Smooth muscle cell (in vitro differentiated cells): ENCODE measurements at regions not wholly inside any gene's neighbourhood (a gene's known extent, or its start where the extent isn't known, plus 50 kb on each side); places are given as distances from the start of the nearest gene placed in this dataset.

ENCODE experiments used
- DNase-seq: peaks from one replicate; lab custom pipeline; 2025; ENCODE audit not compliant: unreplicated experiment; lab: John Stamatoyannopoulos, UW
- H2AFZ ChIP-seq: fragments of 200-600 bp; sonication (generic); 2 replicates; pipeline ENCODE4 v1.6.0; 2016; ENCODE audit warnings: antibody characterized with exemption, low read depth, mild to moderate bottlenecking
- H3F3A ChIP-seq: fragments of 200-600 bp; sonication (generic); 2 replicates; pipeline ENCODE4 v1.6.0; 2017; ENCODE audit warnings: antibody characterized with exemption, low read depth
- H3K27ac ChIP-seq: fragments of 200-600 bp; sonication (generic); 2 replicates; pipeline ENCODE4 v1.5.1; 2016; ENCODE audit warnings: low read depth, mild to moderate bottlenecking
- H3K27me3 ChIP-seq: fragments of 200-600 bp; sonication (generic); 2 replicates; pipeline ENCODE4 v1.6.1; 2016; ENCODE audit warnings: low read depth, mild to moderate bottlenecking
- H3K36me3 ChIP-seq: fragments of 200-600 bp; sonication (generic); 2 replicates; pipeline ENCODE4 v1.5.1; 2016; ENCODE audit warnings: low read depth
- H3K4me1 ChIP-seq: fragments of 200-600 bp; sonication (generic); 2 replicates; pipeline ENCODE4 v1.5.1; 2016; ENCODE audit warnings: low read depth
- H3K4me2 ChIP-seq: fragments of 200-600 bp; sonication (generic); 2 replicates; pipeline ENCODE4 v1.6.0; 2016; ENCODE audit warnings: mild to moderate bottlenecking
- H3K4me3 ChIP-seq: fragments of 200-600 bp; sonication (generic); 2 replicates; pipeline ENCODE4 v1.5.1; 2016; ENCODE audit warnings: mild to moderate bottlenecking
- H3K79me2 ChIP-seq: fragments of 200-600 bp; sonication (generic); 2 replicates; pipeline ENCODE4 v1.6.0; 2016; ENCODE audit warnings: low read depth, mild to moderate bottlenecking
- H3K9ac ChIP-seq: fragments of 200-600 bp; sonication (generic); 2 replicates; pipeline ENCODE4 v1.6.0; 2016; ENCODE audit warnings: low read depth
- H3K9me3 ChIP-seq: fragments of 200-600 bp; sonication (generic); replicated peaks from 2 replicates; pipeline ENCODE4 v1.5.1; 2016; ENCODE audit warnings: low read depth
- H4K20me1 ChIP-seq: fragments of 200-600 bp; sonication (generic); 2 replicates; pipeline ENCODE4 v1.6.0; 2016; ENCODE audit warnings: low read depth
- WGBS: methylation state at CpG from one replicate; pipeline ENCODE4 v1.1.7; 2016; ENCODE audit warnings: low lambda C conversion rate; 5-methylcytosine and 5-hydroxymethylcytosine counted together
- TF ChIP-seq, protein P1 (sequence below): fragments of 200-600 bp; sonication (generic); IDR thresholded peaks from 2 replicates; pipeline ENCODE4 v1.5.1; 2017; ENCODE audit warnings: borderline replicate concordance, mild to moderate bottlenecking, antibody characterized with exemption; ENCODE audit not compliant: insufficient read depth, poor library complexity, severe bottlenecking

DNA sequence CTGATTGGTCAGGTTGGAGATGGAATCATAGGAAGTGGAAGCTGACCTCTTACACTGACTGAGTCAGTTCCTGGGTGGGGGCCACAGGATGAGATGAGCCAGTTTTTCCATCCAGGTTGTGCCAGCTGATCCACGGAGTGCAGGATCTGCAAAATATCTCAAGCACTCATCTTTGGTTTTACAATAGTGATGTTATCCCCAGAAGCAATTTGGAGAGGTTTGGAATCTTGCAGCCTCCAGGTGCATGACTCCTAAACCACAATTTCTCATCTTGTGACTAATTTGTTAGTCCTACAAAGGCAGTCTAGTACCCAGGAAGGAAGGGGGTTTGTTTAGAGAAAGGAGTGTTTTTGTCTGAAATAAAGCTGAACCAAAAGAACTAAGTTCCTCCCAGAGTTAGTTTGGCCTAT is 212.8 kb downstream of the SLITRK6 start:
- TF ChIP-seq, protein P1, sequence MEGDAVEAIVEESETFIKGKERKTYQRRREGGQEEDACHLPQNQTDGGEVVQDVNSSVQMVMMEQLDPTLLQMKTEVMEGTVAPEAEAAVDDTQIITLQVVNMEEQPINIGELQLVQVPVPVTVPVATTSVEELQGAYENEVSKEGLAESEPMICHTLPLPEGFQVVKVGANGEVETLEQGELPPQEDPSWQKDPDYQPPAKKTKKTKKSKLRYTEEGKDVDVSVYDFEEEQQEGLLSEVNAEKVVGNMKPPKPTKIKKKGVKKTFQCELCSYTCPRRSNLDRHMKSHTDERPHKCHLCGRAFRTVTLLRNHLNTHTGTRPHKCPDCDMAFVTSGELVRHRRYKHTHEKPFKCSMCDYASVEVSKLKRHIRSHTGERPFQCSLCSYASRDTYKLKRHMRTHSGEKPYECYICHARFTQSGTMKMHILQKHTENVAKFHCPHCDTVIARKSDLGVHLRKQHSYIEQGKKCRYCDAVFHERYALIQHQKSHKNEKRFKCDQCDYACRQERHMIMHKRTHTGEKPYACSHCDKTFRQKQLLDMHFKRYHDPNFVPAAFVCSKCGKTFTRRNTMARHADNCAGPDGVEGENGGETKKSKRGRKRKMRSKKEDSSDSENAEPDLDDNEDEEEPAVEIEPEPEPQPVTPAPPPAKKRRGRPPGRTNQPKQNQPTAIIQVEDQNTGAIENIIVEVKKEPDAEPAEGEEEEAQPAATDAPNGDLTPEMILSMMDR: no peak

DNA sequence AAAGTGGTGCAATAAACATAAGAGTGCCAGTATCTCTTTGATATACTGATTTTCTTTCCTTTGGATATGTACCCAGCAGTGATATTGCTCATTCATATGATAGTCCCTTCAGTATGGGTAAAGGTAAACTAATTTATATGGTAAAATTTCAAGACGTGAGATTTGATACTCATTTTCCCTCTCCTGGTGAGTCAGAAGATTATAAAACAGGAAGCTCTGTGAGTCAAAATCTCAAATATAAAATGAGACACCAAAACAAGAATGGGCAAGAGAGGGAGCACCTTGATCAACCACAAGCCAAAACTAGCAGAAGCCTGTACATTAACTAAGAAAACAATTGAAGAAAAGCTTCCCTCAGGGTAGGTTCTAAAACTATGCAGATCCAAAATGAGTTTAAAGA is 216.3 kb downstream of the SLITRK6 start:
- Histone ChIP-seq H3K27me3 (no peaks in the 10 kb centered on the region), H2AFZ (peak overlapping the region; percentile 7), H3K9ac (no peak overlapping the region), H4K20me1 (no peaks in the 10 kb centered on the region), H3K4me3 (no peak overlapping the region), H3F3A (no peaks in the 10 kb centered on the region), H3K9me3 (no peaks in the 10 kb centered on the region), H3K4me2 (no peak overlapping the region), H3K79me2 (no peaks in the 10 kb centered on the region), H3K4me1 (no peaks in the 10 kb centered on the region), H3K27ac (peak overlapping the region; percentile 11), H3K36me3 (no peaks in the 10 kb centered on the region)
- 64% methylated on average over 1 of the region's 1 CpG for WGBS
- DNase-seq: no peak
- TF ChIP-seq, protein P1: no peak

More for the DNA sequence above, 212.8 kb downstream of the SLITRK6 start:
- H3K4me1 ChIP-seq: no peaks in the 10 kb centered on the region
- H3K27ac ChIP-seq: peak overlapping the region; percentile 92
- 63% methylated on average over 1 of the region's 1 CpG for WGBS
- H3F3A ChIP-seq: no peaks in the 10 kb centered on the region
- no peaks in the 10 kb centered on the region for H3K9me3 ChIP-seq
- no peaks in the 10 kb centered on the region for H3K27me3 ChIP-seq
- no peaks in the 10 kb centered on the region for H3K36me3 ChIP-seq
- no peaks in the 10 kb centered on the region for H4K20me1 ChIP-seq
- H3K4me3 ChIP-seq: no peak overlapping the region
- H3K4me2 ChIP-seq: no peak overlapping the region
- no peak overlapping the region for H3K9ac ChIP-seq
- H2AFZ ChIP-seq: no peak overlapping the region
- H3K79me2 ChIP-seq: no peaks in the 10 kb centered on the region
- no peak for DNase-seq

DNA sequence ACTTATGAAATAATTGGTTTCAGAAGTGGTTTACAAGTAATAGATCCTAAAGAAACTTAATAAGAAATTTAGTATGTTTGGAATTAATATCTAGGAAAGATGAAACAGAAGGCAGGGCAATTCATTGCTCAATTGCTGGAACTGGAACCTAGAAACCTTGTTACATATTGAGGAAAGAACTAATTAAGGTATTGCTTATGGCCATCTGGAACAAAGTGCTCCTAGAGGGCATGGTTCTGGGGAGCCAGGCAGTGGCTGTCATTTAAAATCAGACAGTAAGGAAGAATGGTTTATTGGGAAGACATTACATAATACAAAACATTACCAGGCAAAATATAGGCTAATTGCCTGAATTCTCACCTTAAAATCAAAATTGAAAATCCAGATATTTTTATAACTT is 224.1 kb downstream of the SLITRK6 start:
- TF ChIP-seq, protein P1: no peak

DNA sequence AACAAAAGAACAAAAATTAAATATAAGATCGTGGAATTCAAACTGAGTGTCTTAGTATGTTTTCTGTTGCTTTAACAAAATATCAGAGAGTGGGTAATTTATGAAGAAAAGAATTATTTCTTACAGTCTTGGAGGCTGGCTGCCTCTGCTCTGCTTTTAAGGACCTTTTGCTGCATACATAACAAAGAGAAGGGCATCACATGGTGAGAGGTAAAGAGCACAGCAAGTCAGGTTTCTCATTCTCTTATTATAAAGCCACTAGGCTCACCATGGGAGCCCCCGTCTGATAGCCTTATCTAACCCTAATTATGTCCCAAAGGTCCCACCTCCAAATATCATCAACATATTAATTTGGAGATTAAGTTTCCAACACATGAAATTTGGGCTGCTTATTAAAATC is 231.3 kb downstream of the SLITRK6 start:
- TF ChIP-seq, protein P1: no peak
- Histone ChIP-seq H3K79me2 (no peaks in the 10 kb centered on the region), H3F3A (no peaks in the 10 kb centered on the region), H3K9me3 (no peaks in the 10 kb centered on the region), H3K27me3 (no peaks in the 10 kb centered on the region), H3K27ac (no peak overlapping the region), H3K9ac (no peak overlapping the region), H4K20me1 (no peaks in the 10 kb centered on the region), H3K4me3 (no peak overlapping the region), H2AFZ (no peak overlapping the region), H3K4me2 (no peak overlapping the region), H3K36me3 (no peaks in the 10 kb centered on the region), H3K4me1 (no peaks in the 10 kb centered on the region)
- WGBS: 69% methylated on average over 2 of the region's 2 CpGs
- no peak for DNase-seq

More for the DNA sequence above, 224.1 kb downstream of the SLITRK6 start:
- Histone ChIP-seq H3K9me3 (no peaks in the 10 kb centered on the region), H3K4me2 (no peak overlapping the region), H3K79me2 (no peaks in the 10 kb centered on the region), H3F3A (no peaks in the 10 kb centered on the region), H3K4me3 (no peak overlapping the region), H3K27me3 (no peaks in the 10 kb centered on the region), H2AFZ (no peak overlapping the region), H3K36me3 (no peaks in the 10 kb centered on the region), H3K27ac (no peak overlapping the region), H4K20me1 (no peaks in the 10 kb centered on the region), H3K9ac (no peak overlapping the region), H3K4me1 (no peaks in the 10 kb centered on the region)
- no peak for DNase-seq
